Neural cell (in vitro differentiated cells): ENCODE measurements at regions not wholly inside any gene's neighbourhood (a gene's known extent, or its start where the extent isn't known, plus 50 kb on each side); places are given as distances from the start of the nearest gene placed in this dataset.

Experiments used
- H2AFZ ChIP-seq: fragments of 200-600, 300-800 bp; sonication (generic), shearing (Covaris generic); 2 replicates; pipeline ENCODE4 v1.6.0; 2014; ENCODE audit warnings: low read depth, mild to moderate bottlenecking, antibody characterized with exemption, low read length, moderate library complexity
- H3F3A ChIP-seq: fragments of 200-600 bp; shearing (Covaris generic); 2 replicates; pipeline ENCODE4 v1.6.1; 2016; ENCODE audit warnings: mild to moderate bottlenecking, moderate library complexity, mixed read lengths, antibody characterized with exemption, low read length; ENCODE audit not compliant: insufficient read depth, poor library complexity, severe bottlenecking
- H3K27ac ChIP-seq: fragments of 200-600, 300-800 bp; sonication (generic), shearing (Covaris generic); 2 replicates; pipeline ENCODE4 v1.5.1; 2014; ENCODE audit warnings: mild to moderate bottlenecking, low read length, moderate library complexity
- H3K27me3 ChIP-seq: fragments of 300-800, 200-600 bp; sonication (generic), shearing (Covaris generic); 2 replicates; pipeline ENCODE4 v1.6.0; 2014; ENCODE audit warnings: mild to moderate bottlenecking, low read depth, low read length, moderate library complexity; ENCODE audit not compliant: insufficient read depth
- H3K36me3 ChIP-seq: fragments of 300-800, 200-600 bp; sonication (generic), shearing (Covaris generic); 2 replicates; pipeline ENCODE4 v1.5.1; 2014; ENCODE audit warnings: mild to moderate bottlenecking, antibody characterized with exemption, low read length, moderate library complexity; ENCODE audit not compliant: insufficient read depth
- H3K4me2 ChIP-seq: fragments of 300-800, 200-600 bp; sonication (generic), shearing (Covaris generic); 2 replicates; pipeline ENCODE4 v1.6.0; 2014; ENCODE audit warnings: mild to moderate bottlenecking, low read length
- H3K4me3 ChIP-seq: fragments of 300-800, 200-600 bp; sonication (generic), shearing (Covaris generic); 2 replicates; pipeline ENCODE4 v1.5.1; 2014; ENCODE audit warnings: mild to moderate bottlenecking, low read length, moderate library complexity
- H3K79me2 ChIP-seq: fragments of 200-600 bp; shearing (Covaris generic); replicated peaks from 2 replicates; pipeline ENCODE4 v1.6.0; 2014; ENCODE audit warnings: mild to moderate bottlenecking, low read length, moderate library complexity; ENCODE audit not compliant: insufficient read depth
- H3K9ac ChIP-seq: fragments of 300-800, 200-600 bp; sonication (generic), shearing (Covaris generic); 2 replicates; pipeline ENCODE4 v1.6.1; 2016; ENCODE audit warnings: mild to moderate bottlenecking, low read length, mixed read lengths
- H3K9me2 ChIP-seq: fragments of 200-600 bp; shearing (Covaris generic); 2 replicates; pipeline ENCODE4 v1.6.1; 2016; ENCODE audit warnings: mild to moderate bottlenecking, low read length, mixed read lengths; ENCODE audit not compliant: insufficient read depth
- H3K9me3 ChIP-seq: fragments of 200-600, 300-800 bp; sonication (generic), shearing (Covaris generic); 2 replicates; pipeline ENCODE4 v1.6.1; 2016; ENCODE audit warnings: mild to moderate bottlenecking, mixed run types, low read length, moderate library complexity, mixed read lengths
- H4K20me1 ChIP-seq: fragments of 200-600 bp; shearing (Covaris generic); 2 replicates; pipeline ENCODE4 v1.6.1; 2016; ENCODE audit warnings: mild to moderate bottlenecking, mixed run types; ENCODE audit not compliant: insufficient read depth
- EP300 ChIP-seq: fragments of 450-650 bp; conservative IDR thresholded peaks from 2 replicates; pipeline ENCODE4 v1.6.1; 2014; ENCODE audit warnings: antibody characterized with exemption, mild to moderate bottlenecking, moderate library complexity; ENCODE audit not compliant: poor library complexity, severe bottlenecking
- EZH2 ChIP-seq: fragments of 200-600, 300-800 bp; shearing (Covaris generic), sonication (generic); IDR thresholded peaks from 2 replicates; pipeline ENCODE4 v1.6.1; 2014; ENCODE audit warnings: antibody characterized with exemption, low read length, borderline replicate concordance, mild to moderate bottlenecking; ENCODE audit not compliant: insufficient read depth, poor library complexity, severe bottlenecking
- MXI1 ChIP-seq: fragments of 450-650 bp; conservative IDR thresholded peaks from 2 replicates; pipeline ENCODE4 v1.6.1; 2014; ENCODE audit warnings: antibody characterized with exemption, mild to moderate bottlenecking; ENCODE audit not compliant: poor library complexity, severe bottlenecking
- POLR2AphosphoS5 ChIP-seq: IDR thresholded peaks from 2 replicates; pipeline ENCODE4 v1.6.1; 2012
- RAD21 ChIP-seq: fragments of 450-650 bp; conservative IDR thresholded peaks from 2 replicates; pipeline ENCODE4 v1.6.1; 2014; ENCODE audit warnings: antibody characterized with exemption, mild to moderate bottlenecking, moderate library complexity
- REST ChIP-seq: IDR thresholded peaks from 2 replicates; pipeline ENCODE4 v1.6.1; 2012; ENCODE audit warnings: borderline replicate concordance
- SMC3 ChIP-seq: fragments of 450-650 bp; conservative IDR thresholded peaks from 2 replicates; pipeline ENCODE4 v1.6.1; 2014; ENCODE audit warnings: antibody characterized with exemption, mild to moderate bottlenecking, moderate library complexity; ENCODE audit not compliant: poor library complexity
- TAF1 ChIP-seq: IDR thresholded peaks from 2 replicates; pipeline ENCODE4 v1.6.1; 2012; ENCODE audit warnings: low read depth
- TF ChIP-seq, protein P1 (sequence below): fragments of 450-650 bp; IDR thresholded peaks from 2 replicates; pipeline ENCODE4 v1.5.1; 2014; ENCODE audit warnings: antibody characterized with exemption, mild to moderate bottlenecking, moderate library complexity; ENCODE audit not compliant: poor library complexity, severe bottlenecking

DNA sequence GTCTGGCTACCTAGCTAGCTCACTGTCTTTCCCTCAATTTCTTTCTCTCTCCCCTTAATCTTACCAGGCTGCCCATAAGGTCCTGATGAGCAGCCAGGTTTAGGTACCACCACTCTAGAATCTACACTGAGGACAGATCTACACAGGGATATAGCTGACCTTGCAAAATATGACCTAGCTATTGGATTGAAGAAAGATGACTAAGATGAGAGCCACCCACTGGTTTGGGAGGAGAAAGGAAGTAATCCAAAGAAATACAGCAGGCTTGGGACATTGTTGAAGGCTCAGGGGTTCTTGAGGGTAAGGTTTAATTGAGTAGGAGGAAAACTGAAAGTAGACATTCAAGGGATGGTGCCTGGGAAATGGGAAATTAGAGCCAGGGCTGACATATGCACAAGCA lies 142.0 kb upstream of the TMC3 start:
- H3K27ac ChIP-seq, result no peak overlapping the region
- no peak overlapping the region for H2AFZ ChIP-seq
- H3K9ac ChIP-seq, result no peak overlapping the region
- H3K36me3 ChIP-seq, result no peaks in the 10 kb centered on the region
- H3K27me3 ChIP-seq, result no peaks in the 10 kb centered on the region
- H4K20me1 ChIP-seq, result no peaks in the 10 kb centered on the region
- H3K4me3 ChIP-seq, result no peak overlapping the region
- H3K4me2 ChIP-seq, result no peak overlapping the region
- no peaks in the 10 kb centered on the region for H3K79me2 ChIP-seq
- H3K9me2 ChIP-seq, result no peaks in the 10 kb centered on the region
- TF ChIP-seq, protein P1, sequence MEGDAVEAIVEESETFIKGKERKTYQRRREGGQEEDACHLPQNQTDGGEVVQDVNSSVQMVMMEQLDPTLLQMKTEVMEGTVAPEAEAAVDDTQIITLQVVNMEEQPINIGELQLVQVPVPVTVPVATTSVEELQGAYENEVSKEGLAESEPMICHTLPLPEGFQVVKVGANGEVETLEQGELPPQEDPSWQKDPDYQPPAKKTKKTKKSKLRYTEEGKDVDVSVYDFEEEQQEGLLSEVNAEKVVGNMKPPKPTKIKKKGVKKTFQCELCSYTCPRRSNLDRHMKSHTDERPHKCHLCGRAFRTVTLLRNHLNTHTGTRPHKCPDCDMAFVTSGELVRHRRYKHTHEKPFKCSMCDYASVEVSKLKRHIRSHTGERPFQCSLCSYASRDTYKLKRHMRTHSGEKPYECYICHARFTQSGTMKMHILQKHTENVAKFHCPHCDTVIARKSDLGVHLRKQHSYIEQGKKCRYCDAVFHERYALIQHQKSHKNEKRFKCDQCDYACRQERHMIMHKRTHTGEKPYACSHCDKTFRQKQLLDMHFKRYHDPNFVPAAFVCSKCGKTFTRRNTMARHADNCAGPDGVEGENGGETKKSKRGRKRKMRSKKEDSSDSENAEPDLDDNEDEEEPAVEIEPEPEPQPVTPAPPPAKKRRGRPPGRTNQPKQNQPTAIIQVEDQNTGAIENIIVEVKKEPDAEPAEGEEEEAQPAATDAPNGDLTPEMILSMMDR, result no peak
- TF ChIP-seq EP300, result no peak
- no peaks in the 10 kb centered on the region for H3F3A ChIP-seq
- H3K9me3 ChIP-seq, result no peaks in the 10 kb centered on the region

- Histone ChIP-seq H3K9me2 (no peaks in the 10 kb centered on the region), H3K27ac (no peak overlapping the region), H4K20me1 (no peaks in the 10 kb centered on the region), H3K4me3 (no peak overlapping the region), H3K36me3 (no peaks in the 10 kb centered on the region), H3K9me3 (no peaks in the 10 kb centered on the region), H2AFZ (no peak overlapping the region), H3K79me2 (no peaks in the 10 kb centered on the region), H3F3A (no peaks in the 10 kb centered on the region), H3K9ac (no peak overlapping the region), H3K27me3 (no peaks in the 10 kb centered on the region), H3K4me2 (no peak overlapping the region)
- TF ChIP-seq POLR2AphosphoS5 (no peak), MXI1 (no peak), REST (no peak), TAF1 (no peak)
Measured at GRCh38 chr15:81514725-81515124, 140.7 kb upstream of the TMC3 start.

DNA sequence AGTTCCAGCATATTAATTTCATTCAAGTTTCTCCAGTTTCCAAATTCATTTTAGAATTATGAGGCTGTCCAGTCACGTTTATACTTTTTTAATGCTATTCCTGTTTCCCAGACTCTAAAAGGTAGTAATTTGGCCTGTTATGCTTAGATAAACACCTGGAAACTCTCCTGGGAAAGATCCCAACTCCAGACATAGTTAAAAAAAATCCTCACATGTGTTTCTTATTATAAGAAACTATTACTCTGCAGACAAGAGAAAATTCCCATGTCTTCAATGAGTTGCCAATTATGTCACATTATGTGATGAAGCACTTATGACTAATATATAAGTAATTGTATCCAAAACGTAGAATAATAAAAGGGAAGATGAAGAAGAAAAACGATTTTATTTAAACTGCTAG lies 137.1 kb upstream of the TMC3 start:
- H2AFZ ChIP-seq, result no peak overlapping the region
- no peaks in the 10 kb centered on the region for H3K9me2 ChIP-seq
- no peaks in the 10 kb centered on the region for H3F3A ChIP-seq
- H3K27me3 ChIP-seq, result no peaks in the 10 kb centered on the region
- TF ChIP-seq REST, result no peak
- no peak for TF ChIP-seq EP300
- TF ChIP-seq TAF1, result no peak
- TF ChIP-seq SMC3, result no peak
- no peak for TF ChIP-seq POLR2AphosphoS5
- TF ChIP-seq MXI1, result no peak
- TF ChIP-seq EZH2, result no peak
- TF ChIP-seq, protein P1, result no peak
- no peak for TF ChIP-seq RAD21
- H3K9ac ChIP-seq, result no peak overlapping the region
- no peaks in the 10 kb centered on the region for H4K20me1 ChIP-seq
- no peak overlapping the region for H3K4me3 ChIP-seq
- no peaks in the 10 kb centered on the region for H3K9me3 ChIP-seq
- H3K79me2 ChIP-seq, result no peaks in the 10 kb centered on the region
- H3K4me2 ChIP-seq, result no peak overlapping the region
- no peaks in the 10 kb centered on the region for H3K36me3 ChIP-seq
- no peak overlapping the region for H3K27ac ChIP-seq
